IMR-90 (cell line): ENCODE measurements at regions not wholly inside any gene's neighbourhood (a gene's known extent, or its start where the extent isn't known, plus 50 kb on each side); places are given as distances from the start of the nearest gene placed in this dataset.

ENCODE experiments used
- ATAC-seq: fragments of 200-7000 bp; cut with Tn5 transposase; 2 replicates; pipeline ENCODE4 v1.9.1; 2020; ENCODE audit warnings: low read depth, mild to moderate bottlenecking, moderate library complexity
- BruUV-seq: library from RNA; stranded (reverse); fragments of 400-500 nt; replicated peaks from 2 replicates; lab custom pipeline; 2021; lab: Mats Ljungman, UMichigan
- CTCF ChIA-PET: fragments of 300-600 bp; formaldehyde crosslinking; extraction: SDS; loops from one replicate; lab custom pipeline; 2021; ENCODE audit warnings: antibody characterized with exemption; lab: Yijun Ruan, JAX
- POLR2A ChIA-PET: fragments of 300-600 bp; sonication (Branson Sonifier 250); formaldehyde crosslinking; loops from one replicate; lab custom pipeline; 2022; ENCODE audit warnings: antibody characterized with exemption; ENCODE audit not compliant: unreplicated experiment; lab: Charles Lee
- DNase-seq: peaks from one replicate; pipeline ENCODE4 v3.0.0; 2013
- H2AFZ ChIP-seq: replicated peaks from 2 replicates; pipeline ENCODE3; 2013; ENCODE audit warnings: low read length, mild to moderate bottlenecking; ENCODE audit not compliant: poor library complexity
- H2AK5ac ChIP-seq: 2 replicates; pipeline ENCODE4 v1.6.1; 2013; ENCODE audit warnings: low read depth, low read length, inconsistent platforms
- H2AK9ac ChIP-seq: replicated peaks from 2 replicates; pipeline ENCODE3; 2013; ENCODE audit warnings: mild to moderate bottlenecking, low read depth, low read length, moderate library complexity; ENCODE audit not compliant: poor library complexity
- H2BK120ac ChIP-seq: 2 replicates; pipeline ENCODE4 v1.6.1; 2013; ENCODE audit warnings: low read depth, low read length, inconsistent platforms
- H2BK15ac ChIP-seq: 3 replicates; pipeline ENCODE4 v1.6.1; 2013; ENCODE audit warnings: low read depth, low read length, inconsistent platforms
- H2BK20ac ChIP-seq: 2 replicates; pipeline ENCODE4 v1.6.1; 2013; ENCODE audit warnings: low read depth, mild to moderate bottlenecking, inconsistent platforms, low read length, moderate library complexity
- H2BK5ac ChIP-seq: 2 replicates; pipeline ENCODE4 v1.6.1; 2013; ENCODE audit warnings: mild to moderate bottlenecking, low read depth, low read length, inconsistent platforms; ENCODE audit not compliant: poor library complexity, severe bottlenecking
- H3K14ac ChIP-seq: replicated peaks from 2 replicates; pipeline ENCODE4 v1.6.1; 2013; ENCODE audit warnings: low read depth, low read length, inconsistent platforms
- H3K18ac ChIP-seq: 2 replicates; pipeline ENCODE4 v1.6.1; 2013; ENCODE audit warnings: low read depth, low read length, control low read depth
- H3K23ac ChIP-seq: 2 replicates; pipeline ENCODE4 v1.6.1; 2013; ENCODE audit warnings: low read depth, low read length, inconsistent platforms
- H3K27ac ChIP-seq: 2 replicates; pipeline ENCODE4 v1.5.1; 2013; ENCODE audit warnings: mild to moderate bottlenecking, control low read depth, low read length; ENCODE audit not compliant: insufficient read depth
- H3K27me3 ChIP-seq: 2 replicates; pipeline ENCODE4 v1.6.1; 2013; ENCODE audit warnings: low read length; ENCODE audit not compliant: control insufficient read depth, insufficient read depth
- H3K36me3 ChIP-seq: 2 replicates; pipeline ENCODE4 v1.6.1; 2013; ENCODE audit warnings: low read length, mixed read lengths; ENCODE audit not compliant: control insufficient read depth, insufficient read depth
- H3K4ac ChIP-seq: 2 replicates; pipeline ENCODE4 v1.6.1; 2013; ENCODE audit warnings: low read depth, low read length, inconsistent platforms
- H3K4me1 ChIP-seq: 2 replicates; pipeline ENCODE4 v1.6.1; 2013; ENCODE audit warnings: low read length, mixed read lengths; ENCODE audit not compliant: control insufficient read depth, insufficient read depth
- H3K4me2 ChIP-seq: 2 replicates; pipeline ENCODE4 v1.6.1; 2013; ENCODE audit warnings: low read depth, mild to moderate bottlenecking, control low read depth, low read length, moderate library complexity
- H3K4me3 ChIP-seq: 2 replicates; pipeline ENCODE4 v1.5.1; 2013; ENCODE audit warnings: low read depth, mild to moderate bottlenecking, control low read depth, low read length, moderate library complexity; ENCODE audit not compliant: insufficient read depth
- H3K56ac ChIP-seq: 2 replicates; pipeline ENCODE4 v1.6.1; 2013; ENCODE audit warnings: low read length, inconsistent platforms; ENCODE audit not compliant: insufficient read depth; ENCODE audit errors: extremely low read depth
- H3K79me1 ChIP-seq, 2 experiments: 2 replicates each; pipeline ENCODE4 v1.6.1; 2013; ENCODE audit warnings: low read length in 2 of 2, inconsistent platforms in 1 of 2, low read depth in 1 of 2
- H3K9ac ChIP-seq: 2 replicates; pipeline ENCODE4 v1.6.1; 2013; ENCODE audit warnings: low read depth, low read length, control low read depth
- H3K9me1 ChIP-seq: 2 replicates; pipeline ENCODE4 v1.6.1; 2013; ENCODE audit warnings: low read length, inconsistent platforms; ENCODE audit not compliant: insufficient read depth
- H3K9me3 ChIP-seq: 2 replicates; pipeline ENCODE4 v1.6.1; 2013; ENCODE audit warnings: low read length; ENCODE audit not compliant: control insufficient read depth, insufficient read depth
- H4K20me1 ChIP-seq: 2 replicates; pipeline ENCODE4 v1.6.1; 2013; ENCODE audit warnings: low read length, inconsistent platforms; ENCODE audit not compliant: insufficient read depth
- H4K5ac ChIP-seq: 2 replicates; pipeline ENCODE4 v1.6.1; 2013; ENCODE audit warnings: mild to moderate bottlenecking, low read depth, low read length, control low read depth
- H4K8ac ChIP-seq, 2 experiments: 2 replicates each; pipeline ENCODE4 v1.6.1; 2013; ENCODE audit warnings: low read depth in 2 of 2, low read length in 2 of 2, control low read depth in 1 of 2, inconsistent platforms in 1 of 2
- H4K91ac ChIP-seq: 2 replicates; pipeline ENCODE4 v1.6.1; 2013; ENCODE audit warnings: low read depth, low read length, inconsistent platforms; ENCODE audit not compliant: insufficient read depth
- RCOR1 ChIP-seq: IDR thresholded peaks from 2 replicates; pipeline ENCODE4 v1.6.1; 2012; ENCODE audit warnings: mild to moderate bottlenecking, low read length, improper control_type of control experiment; ENCODE audit not compliant: insufficient replicate concordance
- WGBS, 2 experiments: methylation state at CpG; one replicate each; pipeline versions ENCODE4 v1.1.5 to v1.1.7; 2013; ENCODE audit warnings: missing lambda C conversion rate in 2 of 2; ENCODE audit not compliant: insufficient read length in 1 of 2; ENCODE audit errors: extremely low coverage in 2 of 2; 5-methylcytosine and 5-hydroxymethylcytosine counted together
- dilution Hi-C: fragments of 300-500 bp; cut with HindIII; formaldehyde crosslinking; loops from one replicate; pipeline ENCODE4 v1.14.3; 2018; ENCODE audit warnings: low sequenced_read_pairs; ENCODE audit not compliant: unreplicated experiment
- in situ Hi-C: fragments of 300-500 bp; cut with MboI; formaldehyde crosslinking; loops from 3 replicates; pipeline ENCODE4 v1.14.3; 2019; ENCODE audit warnings: low sequenced_read_pairs, inconsistent platforms, mixed read lengths
- intact Hi-C: fragments of 100-400 bp; cut with micrococcal nuclease; formaldehyde crosslinking; loops from 2 replicates; pipeline ENCODE4 v1.10.0; 2022

- no peak overlapping the region for H3K4me3 ChIP-seq
- peaks cover 8% of the 10 kb centered on the region; the same call in 1 of the 2 replicates for H3K27me3 ChIP-seq
- H2AK9ac ChIP-seq, result no peak overlapping the region
- dilution Hi-C loops (no loop called here), intact Hi-C loops (no loop called here), in situ Hi-C loops (no loop called here)
- H4K8ac ChIP-seq, result no peak overlapping the region
- H3K9me3 ChIP-seq, result peaks cover 5% of the 10 kb centered on the region; the same call in 1 of the 2 replicates
- H2AK5ac ChIP-seq, result no peak overlapping the region
- ChIA-PET CTCF (no interaction called here), POLR2A (no interaction called here)
- no peak for ATAC-seq
- no peaks in the 10 kb centered on the region; the same call in 1 of the 2 replicates for H3K9me1 ChIP-seq
- H3K18ac ChIP-seq, result no peak overlapping the region
- no peaks in the 10 kb centered on the region for H3K79me1 ChIP-seq
- no peak overlapping the region for H3K27ac ChIP-seq
- no peak for TF ChIP-seq RCOR1
- H3K23ac ChIP-seq, result no peak overlapping the region
- H3K36me3 ChIP-seq, result no peaks in the 10 kb centered on the region
- no peak overlapping the region for H3K4me2 ChIP-seq
- no peak overlapping the region for H2BK5ac ChIP-seq
- no peak overlapping the region for H3K14ac ChIP-seq
- H2AFZ ChIP-seq, result no peak overlapping the region
- no peaks in the 10 kb centered on the region for H3K4me1 ChIP-seq
- no peak overlapping the region for H2BK15ac ChIP-seq
- WGBS, 2 experiments, result 98% methylated on average over 8 of the region's 37 CpGs; no CpG with 5 or more reads in 1 of the 2 experiments
- H4K91ac ChIP-seq, result no peak overlapping the region
- no peaks in the 10 kb centered on the region for H4K20me1 ChIP-seq
- no peak overlapping the region for H2BK20ac ChIP-seq
- H3K4ac ChIP-seq, result no peak overlapping the region
- H2BK120ac ChIP-seq, result no peak overlapping the region
- no TSS peak for BruUV-seq
- H3K9ac ChIP-seq, result no peak overlapping the region
- DNase-seq, result no peak
- no peak overlapping the region for H4K5ac ChIP-seq
- no peak overlapping the region for H3K56ac ChIP-seq
These were observed 82.8 kb upstream of the E2F3 start for GRCh38 chr6:20318851-20319387.
